ENCODE measurements at regions not wholly inside any gene's neighbourhood (a gene's known extent, or its start where the extent isn't known, plus 50 kb on each side); places are given as distances from the start of the nearest gene placed in this dataset.

DNA sequence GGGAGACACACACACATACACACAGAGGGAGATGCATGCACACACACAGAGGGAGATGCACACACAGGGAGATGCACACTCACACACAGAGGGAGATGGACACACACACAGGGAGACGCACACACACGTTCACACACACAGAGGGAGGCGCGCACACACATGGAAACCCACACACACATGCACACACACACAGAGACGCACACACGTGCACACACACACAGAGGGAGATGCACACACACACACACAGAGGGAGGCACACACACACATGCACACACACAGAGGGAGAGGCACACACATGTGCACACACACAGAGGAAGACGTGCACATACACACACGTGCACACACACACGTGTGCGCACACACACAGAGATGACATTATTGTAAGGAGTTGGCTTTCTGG lies 79.1 kb downstream of the HMX1 start:
- TF ChIP-seq, protein P1, sequence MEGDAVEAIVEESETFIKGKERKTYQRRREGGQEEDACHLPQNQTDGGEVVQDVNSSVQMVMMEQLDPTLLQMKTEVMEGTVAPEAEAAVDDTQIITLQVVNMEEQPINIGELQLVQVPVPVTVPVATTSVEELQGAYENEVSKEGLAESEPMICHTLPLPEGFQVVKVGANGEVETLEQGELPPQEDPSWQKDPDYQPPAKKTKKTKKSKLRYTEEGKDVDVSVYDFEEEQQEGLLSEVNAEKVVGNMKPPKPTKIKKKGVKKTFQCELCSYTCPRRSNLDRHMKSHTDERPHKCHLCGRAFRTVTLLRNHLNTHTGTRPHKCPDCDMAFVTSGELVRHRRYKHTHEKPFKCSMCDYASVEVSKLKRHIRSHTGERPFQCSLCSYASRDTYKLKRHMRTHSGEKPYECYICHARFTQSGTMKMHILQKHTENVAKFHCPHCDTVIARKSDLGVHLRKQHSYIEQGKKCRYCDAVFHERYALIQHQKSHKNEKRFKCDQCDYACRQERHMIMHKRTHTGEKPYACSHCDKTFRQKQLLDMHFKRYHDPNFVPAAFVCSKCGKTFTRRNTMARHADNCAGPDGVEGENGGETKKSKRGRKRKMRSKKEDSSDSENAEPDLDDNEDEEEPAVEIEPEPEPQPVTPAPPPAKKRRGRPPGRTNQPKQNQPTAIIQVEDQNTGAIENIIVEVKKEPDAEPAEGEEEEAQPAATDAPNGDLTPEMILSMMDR (conservative IDR thresholded peaks at IDR 0.05; ENCODE audit: low read depth, low read length) = no peak
- TF ChIP-seq EZH2 (IDR thresholded peaks at IDR 0.05; ENCODE audit: borderline replicate concordance, low read depth, low read length, poor library complexity, severe bottlenecking) = no peak

Data from A673 (cell line).